Vagina (tissue), 2 donors: ENCODE measurements at regions not wholly inside any gene's neighbourhood (a gene's known extent, or its start where the extent isn't known, plus 50 kb on each side); places are given as distances from the start of the nearest gene placed in this dataset.
"Not testable (repeated sequence)": the region's sequence is repeated elsewhere in the genome, so short reads cannot be mapped to it uniquely, and the experiment has no call there.

Experiments used
- DNase-seq, 2 donors: peaks; one replicate each; pipeline ENCODE4 v3.0.0-alpha.2; 2017; ENCODE audit errors: extremely low spot score in 2 of 2
- H3K27ac ChIP-seq: fragments of 200-600 bp; sonication (generic); one replicate; pipeline ENCODE4 v1.5.1; 2019
- H3K27me3 ChIP-seq: fragments of 200-600 bp; sonication (generic); one replicate; pipeline ENCODE4 v1.5.1; 2019
- H3K36me3 ChIP-seq, 2 donors: fragments of 200-600 bp; sonication (generic); one replicate each; pipeline ENCODE4 v1.5.1; 2017 to 2019
- H3K4me1 ChIP-seq: fragments of 200-600 bp; sonication (generic); one replicate; pipeline ENCODE4 v1.5.1; 2019
- H3K4me3 ChIP-seq, 2 donors: fragments of 200-600 bp; sonication (generic); 1 replicate in 1 of 2; 2 replicates in 1 of 2; pipeline ENCODE4 v1.5.1; 2016 to 2019
- H3K9me3 ChIP-seq: fragments of 200-600 bp; sonication (generic); one replicate; pipeline ENCODE4 v1.5.1; 2019
- POLR2A ChIP-seq, 2 donors: fragments of 450-650 bp; IDR thresholded peaks; one replicate each; pipeline ENCODE4 v1.6.1; 2017; ENCODE audit warnings: antibody characterized with exemption in 2 of 2, mild to moderate bottlenecking in 2 of 2, moderate library complexity in 2 of 2
- POLR2AphosphoS5 ChIP-seq, 2 donors: sonication (generic); formaldehyde crosslinking; IDR thresholded peaks; one replicate each; pipeline ENCODE4 v1.9.0; 2017; ENCODE audit warnings: antibody characterized with exemption in 2 of 2, mild to moderate bottlenecking in 2 of 2, low read depth in 1 of 2; ENCODE audit not compliant: insufficient read depth in 1 of 2
- intact Hi-C: fragments of 100-400 bp; cut with DNase I; formaldehyde crosslinking; loops from one replicate; pipeline ENCODE4 v1.15.1; 2023
- TF ChIP-seq, protein P1 (sequence below), 3 experiments: fragments of 450-650 bp in 2 of 3; fragments of 200-600 bp in 1 of 3; sonication (generic) in 1 of 3; IDR thresholded peaks; one replicate each; pipeline ENCODE4 v1.5.1; 2017 to 2019; ENCODE audit warnings: antibody characterized with exemption in 3 of 3, mild to moderate bottlenecking in 2 of 3, moderate library complexity in 2 of 3

DNA sequence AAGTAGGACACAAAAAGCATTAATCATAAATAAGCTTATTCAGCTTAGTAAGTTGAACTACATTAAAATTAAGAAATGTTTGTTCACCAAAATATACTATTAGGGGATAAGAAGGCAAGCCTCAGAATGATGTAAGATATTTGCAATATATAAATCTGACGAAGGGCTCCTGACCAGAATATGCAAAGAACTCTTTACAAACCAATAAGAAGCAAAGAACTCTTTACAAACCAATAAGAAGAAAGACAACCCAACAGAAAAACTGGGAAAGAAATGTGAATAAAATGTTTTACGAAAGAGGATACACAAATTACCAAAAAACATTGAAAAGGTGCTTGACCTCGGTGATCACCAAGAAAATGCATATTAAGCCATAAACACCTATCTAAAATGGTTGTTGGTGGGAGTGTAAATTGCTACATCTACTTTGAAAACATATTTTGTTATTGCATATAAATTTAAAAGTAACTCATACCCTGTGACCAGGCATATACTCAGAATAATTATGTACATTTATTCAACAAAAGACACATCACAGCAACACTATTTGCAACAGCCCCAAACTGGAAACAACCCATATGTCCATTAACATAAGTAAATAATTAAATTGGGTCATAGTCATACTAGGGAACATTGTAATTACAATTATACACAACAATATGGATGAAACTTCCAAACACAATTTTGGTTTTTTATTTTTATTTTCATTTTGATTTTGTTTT, 83.3 kb upstream of the CTBP2 start:
- Histone ChIP-seq H3K4me1 (no peaks in the 10 kb centered on the region), H3K9me3 (no peaks in the 10 kb centered on the region), H3K27me3 (no peaks in the 10 kb centered on the region), H3K27ac (no peak overlapping the region), H3K36me3 (no peaks in the 10 kb centered on the region), H3K4me3 (no peak overlapping the region)
- no peak for DNase-seq
- no peak for TF ChIP-seq POLR2A (IDR thresholded peaks at IDR 0.05)
- no peak for TF ChIP-seq POLR2AphosphoS5 (IDR thresholded peaks at IDR 0.05; ENCODE audit: insufficient read depth in 1 of 2, low read depth in 1 of 2)
- TF ChIP-seq, protein P1, sequence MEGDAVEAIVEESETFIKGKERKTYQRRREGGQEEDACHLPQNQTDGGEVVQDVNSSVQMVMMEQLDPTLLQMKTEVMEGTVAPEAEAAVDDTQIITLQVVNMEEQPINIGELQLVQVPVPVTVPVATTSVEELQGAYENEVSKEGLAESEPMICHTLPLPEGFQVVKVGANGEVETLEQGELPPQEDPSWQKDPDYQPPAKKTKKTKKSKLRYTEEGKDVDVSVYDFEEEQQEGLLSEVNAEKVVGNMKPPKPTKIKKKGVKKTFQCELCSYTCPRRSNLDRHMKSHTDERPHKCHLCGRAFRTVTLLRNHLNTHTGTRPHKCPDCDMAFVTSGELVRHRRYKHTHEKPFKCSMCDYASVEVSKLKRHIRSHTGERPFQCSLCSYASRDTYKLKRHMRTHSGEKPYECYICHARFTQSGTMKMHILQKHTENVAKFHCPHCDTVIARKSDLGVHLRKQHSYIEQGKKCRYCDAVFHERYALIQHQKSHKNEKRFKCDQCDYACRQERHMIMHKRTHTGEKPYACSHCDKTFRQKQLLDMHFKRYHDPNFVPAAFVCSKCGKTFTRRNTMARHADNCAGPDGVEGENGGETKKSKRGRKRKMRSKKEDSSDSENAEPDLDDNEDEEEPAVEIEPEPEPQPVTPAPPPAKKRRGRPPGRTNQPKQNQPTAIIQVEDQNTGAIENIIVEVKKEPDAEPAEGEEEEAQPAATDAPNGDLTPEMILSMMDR (IDR thresholded peaks at IDR 0.05) = no peak
- intact Hi-C loops = no loop called here

DNA sequence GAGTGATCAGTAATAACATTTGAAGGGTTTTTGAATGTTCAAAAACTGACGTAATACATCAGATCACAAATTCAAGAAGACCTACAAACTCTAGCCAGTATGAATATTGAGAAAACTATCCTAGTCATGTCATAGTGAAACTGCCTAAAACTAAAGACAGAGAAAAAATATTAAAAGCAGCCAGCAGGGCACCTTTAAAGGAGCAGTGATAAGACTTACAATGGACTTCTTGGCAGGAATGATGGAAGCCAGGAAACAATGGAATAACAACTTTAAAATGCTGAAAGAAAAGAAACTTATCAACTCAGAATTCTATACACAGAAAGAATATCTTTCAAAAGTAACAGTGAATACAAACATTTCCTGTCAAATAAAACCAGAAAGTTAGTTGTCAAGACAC, 78.3 kb upstream of the CTBP2 start:
- no peak overlapping the region for H3K4me3 ChIP-seq
- H3K36me3 ChIP-seq = no peaks in the 10 kb centered on the region
- DNase-seq = no peak
- H3K9me3 ChIP-seq = no peaks in the 10 kb centered on the region
- TF ChIP-seq POLR2A (IDR thresholded peaks at IDR 0.05) = no peak
- TF ChIP-seq POLR2AphosphoS5 (IDR thresholded peaks at IDR 0.05; ENCODE audit: insufficient read depth in 1 of 2, low read depth in 1 of 2) = no peak
- TF ChIP-seq, protein P1 (IDR thresholded peaks at IDR 0.05) = no peak
- H3K4me1 ChIP-seq = no peaks in the 10 kb centered on the region
- no peaks in the 10 kb centered on the region for H3K27me3 ChIP-seq
- H3K27ac ChIP-seq = no peak overlapping the region
- intact Hi-C loops = no loop called here

DNA sequence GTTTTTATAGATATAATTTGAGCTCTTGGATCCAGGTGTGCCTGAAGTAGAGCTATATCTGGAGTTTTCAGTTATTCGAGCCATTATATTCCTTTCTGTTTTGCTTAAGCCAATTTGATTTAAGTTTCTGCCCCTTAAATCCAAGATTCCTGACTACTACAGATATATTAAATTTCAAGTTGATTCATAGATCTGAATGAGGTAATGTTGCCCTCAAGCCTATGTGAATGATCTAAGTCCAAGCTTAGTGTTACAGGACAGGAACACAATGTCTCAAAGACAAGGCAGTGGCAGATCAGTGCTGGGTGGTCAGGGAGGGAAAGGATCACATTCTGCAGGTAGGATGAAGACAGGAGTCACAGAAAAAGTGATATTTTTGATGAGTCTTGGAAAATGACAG, 75.7 kb upstream of the CTBP2 start:
- no peaks in the 10 kb centered on the region for H3K27me3 ChIP-seq
- H3K9me3 ChIP-seq = no peaks in the 10 kb centered on the region
- TF ChIP-seq, protein P1 (IDR thresholded peaks at IDR 0.05) = no peak
- TF ChIP-seq POLR2A (IDR thresholded peaks at IDR 0.05) (no peak), POLR2AphosphoS5 (IDR thresholded peaks at IDR 0.05; ENCODE audit: insufficient read depth in 1 of 2, low read depth in 1 of 2) (no peak)
- H3K36me3 ChIP-seq = no peaks in the 10 kb centered on the region
- H3K27ac ChIP-seq = no peak overlapping the region
- peaks cover 10% of the 10 kb centered on the region for H3K4me1 ChIP-seq
- intact Hi-C loops = no loop called here
- no peak overlapping the region for H3K4me3 ChIP-seq
- DNase-seq = no peak

DNA sequence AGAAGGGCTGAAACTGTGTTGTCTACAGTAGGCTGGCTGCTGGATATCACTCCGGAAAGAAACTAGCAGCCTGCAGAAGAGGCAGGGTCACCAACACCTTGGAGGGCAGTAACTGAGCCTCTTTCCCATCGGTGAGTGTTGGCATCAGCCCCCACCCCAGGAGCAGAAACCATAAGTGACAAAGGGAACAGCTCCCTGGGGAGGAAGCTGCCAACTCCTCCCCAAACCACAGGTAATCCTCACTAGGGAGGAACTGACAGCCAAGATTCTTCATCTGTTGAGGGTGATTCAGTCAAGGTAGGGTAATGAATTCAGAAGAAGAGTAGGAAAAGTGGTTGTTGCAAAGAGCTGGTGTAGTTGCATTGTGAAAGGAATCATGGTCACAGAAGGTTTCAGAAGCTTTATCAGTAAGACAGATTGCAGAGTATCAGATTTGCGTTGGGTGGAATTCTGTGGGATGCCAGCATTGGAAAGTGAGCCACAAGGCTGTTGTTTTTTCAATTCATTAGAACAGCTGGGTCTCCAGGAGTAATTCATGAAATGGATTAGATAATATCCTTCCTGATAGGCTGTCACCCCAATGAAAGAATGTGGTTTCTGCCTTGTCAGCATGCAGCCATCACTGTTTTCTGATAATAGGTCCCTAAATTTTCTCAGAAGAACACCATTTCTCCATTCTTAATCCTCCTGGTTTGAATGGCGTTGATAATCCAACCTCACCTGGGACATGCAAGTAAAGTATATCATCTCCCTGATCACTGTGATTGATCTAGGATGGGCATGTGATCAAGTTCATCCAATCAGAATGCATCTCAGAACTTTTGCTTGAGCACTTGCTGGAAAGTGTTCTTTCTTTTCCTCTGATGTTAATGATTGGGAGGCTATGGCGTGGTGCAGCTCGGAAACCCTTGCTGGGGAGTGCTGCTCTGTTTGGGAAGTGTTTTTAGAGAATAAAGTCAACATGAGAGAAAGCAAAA, 75.0 kb upstream of the CTBP2 start:
- Histone ChIP-seq H3K4me3 (no peak overlapping the region), H3K36me3 (no peaks in the 10 kb centered on the region), H3K9me3 (no peaks in the 10 kb centered on the region), H3K4me1 (peaks cover 12% of the 10 kb centered on the region), H3K27ac (no peak overlapping the region), H3K27me3 (no peaks in the 10 kb centered on the region)
- DNase-seq = no peak
- intact Hi-C loops = no loop called here
- no peak for TF ChIP-seq POLR2AphosphoS5 (IDR thresholded peaks at IDR 0.05; ENCODE audit: insufficient read depth in 1 of 2, low read depth in 1 of 2)

DNA sequence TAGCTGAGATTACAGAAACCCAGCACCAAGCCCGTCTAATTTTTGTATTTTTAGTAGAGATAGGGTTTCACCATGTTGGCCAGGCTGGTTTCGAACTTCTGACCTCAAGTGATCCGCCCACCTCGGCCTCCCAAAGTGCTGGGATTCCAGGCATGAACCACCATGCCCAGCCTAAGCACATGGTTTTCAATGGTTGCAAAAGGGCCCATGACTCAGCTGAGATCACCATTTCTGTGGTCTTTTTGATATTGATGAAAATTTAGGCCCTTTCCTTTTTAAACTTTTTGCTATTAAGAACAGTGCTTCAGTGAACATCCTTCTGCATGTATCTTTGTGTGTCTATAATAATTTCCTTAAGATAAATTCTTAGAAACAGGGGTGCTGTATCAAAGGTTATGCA, 74.2 kb upstream of the CTBP2 start:
- H3K4me3 ChIP-seq, H3K9me3 ChIP-seq, H3K27ac ChIP-seq, DNase-seq, H3K36me3 ChIP-seq, intact Hi-C loops, H3K27me3 ChIP-seq: not testable (repeated sequence)
- H3K4me1 ChIP-seq = peaks cover 12% of the 10 kb centered on the region

DNA sequence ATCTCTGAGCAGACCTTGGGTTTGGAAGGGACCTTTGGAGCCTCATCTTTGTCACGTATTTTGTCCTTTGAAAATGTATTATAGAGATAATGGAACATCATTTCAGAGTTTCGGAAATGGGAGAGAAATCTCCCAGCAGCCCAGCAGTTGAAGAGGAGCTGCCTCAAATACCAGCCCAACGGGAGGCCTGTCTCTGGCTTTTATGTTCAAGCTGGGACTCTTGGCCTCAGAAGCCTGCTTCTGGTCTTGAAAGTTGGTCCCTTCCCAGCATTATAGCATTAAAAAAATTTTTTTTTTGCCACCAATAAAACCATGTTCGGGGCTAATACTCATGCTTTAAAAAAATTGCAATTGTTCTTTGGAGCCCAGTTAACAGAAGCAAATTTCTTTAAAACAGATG, 73.4 kb upstream of the CTBP2 start:
- Histone ChIP-seq H3K4me1 (peaks cover 12% of the 10 kb centered on the region), H3K36me3 (no peaks in the 10 kb centered on the region)
- intact Hi-C loops = no loop called here

More for the DNA sequence above, 73.4 kb upstream of the CTBP2 start:
- H3K4me3 ChIP-seq = no peak overlapping the region
- no peaks in the 10 kb centered on the region for H3K9me3 ChIP-seq
- TF ChIP-seq POLR2AphosphoS5 (IDR thresholded peaks at IDR 0.05; ENCODE audit: insufficient read depth in 1 of 2, low read depth in 1 of 2) (no peak), POLR2A (IDR thresholded peaks at IDR 0.05) (no peak)
- TF ChIP-seq, protein P1 (IDR thresholded peaks at IDR 0.05) = no peak
- no peak for DNase-seq
- H3K27ac ChIP-seq = no peak overlapping the region
- H3K27me3 ChIP-seq = no peaks in the 10 kb centered on the region
